GM19035 (cell line): ENCODE measurements at regions not wholly inside any gene's neighbourhood (a gene's known extent, or its start where the extent isn't known, plus 50 kb on each side); places are given as distances from the start of the nearest gene placed in this dataset.

Experiments used
- ATAC-seq: cut with Tn5 transposase; IDR thresholded peaks from one replicate; pipeline ENCODE4 v1.9.1; 2021; ENCODE audit not compliant: unreplicated experiment

GRCh38 chr2:51722311-51722710 is 690.4 kb upstream of the NRXN1 start:
- ATAC-seq: no peak

DNA sequence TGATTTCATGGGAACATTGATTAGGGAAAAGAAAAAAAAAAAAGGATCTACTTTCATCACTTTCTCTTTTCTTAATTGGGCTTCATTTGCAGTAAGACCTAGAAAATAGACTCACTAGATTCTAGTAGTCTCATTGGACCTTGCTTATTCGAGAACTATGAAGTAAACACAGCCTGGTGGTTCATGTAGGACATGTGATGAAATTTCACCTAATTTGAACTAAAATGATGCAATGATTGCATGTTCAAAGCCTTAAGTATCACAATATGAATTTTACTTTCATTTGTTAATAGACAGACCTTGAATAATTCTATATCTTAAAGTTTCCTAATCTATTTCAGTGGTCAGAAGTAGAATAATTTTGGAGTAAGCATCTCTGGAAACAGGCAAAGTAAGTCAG is 688.9 kb upstream of the NRXN1 start:
- no peak for ATAC-seq

GRCh38 chr2:51718881-51719280 is 686.9 kb upstream of the NRXN1 start:
- ATAC-seq: no peak

DNA sequence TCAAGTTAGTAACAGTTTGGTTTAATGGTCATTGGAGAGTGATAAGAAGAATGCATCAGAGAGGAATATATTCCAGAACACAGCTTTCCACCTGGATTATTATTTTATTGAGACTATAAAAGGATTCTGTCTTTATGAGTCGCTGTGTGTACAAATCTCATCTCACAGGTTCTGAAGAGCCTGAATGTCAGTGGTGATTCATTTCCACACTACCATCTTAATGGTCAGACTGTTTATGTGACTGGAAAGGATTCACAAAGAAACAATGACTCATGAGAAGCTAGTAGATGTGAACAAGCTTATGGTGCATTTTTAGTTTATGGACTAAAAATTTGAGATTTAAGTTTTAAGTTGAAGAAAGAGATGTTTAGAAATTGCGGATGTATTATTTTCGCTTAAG is 685.4 kb upstream of the NRXN1 start:
- ATAC-seq: no peak

DNA sequence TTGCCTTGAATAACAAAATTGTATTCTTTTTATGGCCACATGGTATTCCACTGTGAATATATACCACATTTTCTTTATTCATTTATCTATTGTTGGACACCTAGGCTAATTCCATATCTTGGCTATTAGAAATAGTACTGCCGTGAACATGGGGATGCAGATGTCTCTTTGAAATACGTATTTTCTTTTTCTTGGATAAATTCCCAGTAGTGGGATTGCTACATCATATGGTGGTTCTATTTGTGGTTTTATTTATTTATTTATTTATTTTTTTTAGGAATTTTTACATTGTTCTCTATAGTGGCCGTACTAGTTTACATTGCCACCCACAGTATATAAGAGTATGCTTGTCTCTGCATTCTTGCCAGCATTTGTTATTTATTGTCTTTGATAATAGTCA is 679.8 kb upstream of the NRXN1 start:
- no peak for ATAC-seq

DNA sequence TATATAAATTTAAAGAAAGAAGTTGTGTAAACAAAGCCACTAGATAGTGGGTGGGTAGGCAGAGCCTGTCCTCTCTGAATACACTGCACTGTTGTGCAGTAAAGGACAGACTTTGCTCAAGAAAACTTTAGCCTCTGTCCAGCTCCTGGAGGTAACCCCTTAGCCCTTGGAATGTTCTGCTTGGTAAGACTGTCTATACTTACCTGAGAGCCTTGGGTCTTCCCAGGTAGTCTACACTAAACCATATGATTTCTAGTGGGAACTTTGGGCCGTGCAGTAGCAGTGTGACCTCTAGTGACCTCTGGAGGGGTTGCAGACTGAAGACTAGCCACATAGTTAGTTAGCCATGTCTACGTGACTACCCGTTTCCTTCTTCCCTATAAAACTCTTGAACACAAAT is 678.3 kb upstream of the NRXN1 start:
- no peak for ATAC-seq

- ATAC-seq: no peak
Observed at GRCh38 chr2:51707625-51708024, 675.7 kb upstream of the NRXN1 start.

DNA sequence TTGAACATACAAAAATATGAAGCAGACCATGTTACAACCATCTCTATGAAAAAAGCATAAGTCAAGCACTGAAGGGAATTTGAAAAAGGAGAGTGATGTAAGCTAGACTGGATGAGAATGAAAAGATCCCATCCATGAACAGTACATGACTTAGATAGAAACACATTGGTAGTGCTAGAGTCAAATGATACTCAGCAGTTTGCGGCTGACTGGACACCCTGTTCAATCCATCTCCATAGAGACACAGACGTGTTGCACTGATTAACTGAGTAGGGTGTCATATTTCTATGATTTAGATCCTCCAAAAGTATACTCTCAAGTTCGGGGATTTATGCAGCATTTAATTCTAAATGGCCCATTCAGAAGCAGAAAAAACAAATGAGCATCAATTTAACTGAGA is 674.3 kb upstream of the NRXN1 start:
- no peak for ATAC-seq

DNA sequence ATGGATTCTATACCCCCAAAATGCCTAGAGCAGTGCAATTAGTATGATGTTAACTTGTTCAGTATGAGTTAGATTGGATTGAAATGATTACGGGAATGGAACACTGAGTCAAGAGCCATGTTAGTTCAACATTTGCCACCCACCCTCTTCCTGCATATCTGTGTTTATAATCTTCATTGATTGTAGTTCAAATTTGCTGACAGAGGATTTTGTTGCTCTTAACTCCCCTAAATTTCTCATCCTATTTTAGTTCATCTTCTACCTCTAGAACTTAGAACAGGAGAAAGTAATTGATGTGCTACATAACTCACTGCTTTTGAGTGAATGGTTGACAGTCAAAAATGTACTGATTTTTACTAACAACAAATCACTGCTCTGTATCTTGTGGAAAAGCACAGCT is 673.5 kb upstream of the NRXN1 start:
- ATAC-seq: no peak

DNA sequence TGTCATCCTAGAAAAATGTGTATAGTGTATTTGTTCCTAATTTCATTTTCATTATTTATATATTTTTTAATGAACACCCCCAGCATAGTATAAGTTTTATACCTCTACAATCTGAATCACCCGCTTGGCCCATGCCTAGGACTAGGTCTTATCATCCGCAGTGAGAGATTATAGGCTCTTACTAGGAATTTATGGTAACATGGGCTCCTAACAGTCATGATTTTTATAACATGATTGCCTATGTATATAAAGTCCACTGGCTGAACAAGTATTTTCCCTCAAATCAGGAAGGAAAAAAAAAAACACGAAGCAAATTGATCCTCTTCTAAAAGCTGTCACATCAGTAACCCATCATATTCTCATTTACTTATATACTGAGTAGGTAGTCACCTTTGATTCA is 666.1 kb upstream of the NRXN1 start:
- ATAC-seq: no peak

DNA sequence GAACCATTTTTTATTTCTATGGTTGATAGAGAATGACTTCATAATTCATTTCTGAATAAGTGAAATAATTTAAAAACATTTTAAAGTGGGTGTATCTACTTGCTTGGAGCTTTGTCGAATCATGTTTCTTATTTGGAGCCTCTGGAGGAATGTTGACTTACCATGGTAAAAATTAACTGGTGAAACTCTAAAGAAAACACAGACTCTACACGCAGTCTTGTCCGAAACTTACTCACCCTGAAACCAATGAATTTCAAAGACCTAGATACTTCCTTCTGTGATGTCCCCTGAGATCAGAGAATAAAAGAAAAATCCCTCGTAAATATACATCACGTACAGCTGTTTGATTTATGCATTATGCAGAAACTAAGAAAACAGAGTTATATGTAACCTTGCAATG is 665.2 kb upstream of the NRXN1 start:
- ATAC-seq: no peak

GRCh38 chr2:51695531-51695930 is 663.6 kb upstream of the NRXN1 start:
- no peak for ATAC-seq

DNA sequence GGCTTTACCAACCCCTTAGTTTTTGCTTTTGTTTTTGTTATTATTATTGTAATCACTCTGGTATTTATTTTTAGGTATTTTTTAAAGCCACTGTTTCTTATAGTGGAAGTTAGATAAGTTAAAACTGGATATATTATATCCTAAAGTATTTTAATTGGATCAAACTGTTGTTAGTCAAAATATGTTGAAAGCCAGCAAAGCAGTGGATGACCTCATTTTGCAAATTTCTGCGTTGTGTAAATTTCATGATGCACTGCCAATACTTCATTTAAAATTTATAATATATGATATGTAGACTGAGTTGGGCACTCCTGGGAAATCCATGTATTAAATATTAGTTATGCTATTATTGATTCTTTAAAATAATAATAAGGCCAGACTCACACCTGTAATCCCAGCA is 661.7 kb upstream of the NRXN1 start:
- ATAC-seq: no peak

- ATAC-seq: no peak
Observed at GRCh38 chr2:51681854-51682253, 649.9 kb upstream of the NRXN1 start.

DNA sequence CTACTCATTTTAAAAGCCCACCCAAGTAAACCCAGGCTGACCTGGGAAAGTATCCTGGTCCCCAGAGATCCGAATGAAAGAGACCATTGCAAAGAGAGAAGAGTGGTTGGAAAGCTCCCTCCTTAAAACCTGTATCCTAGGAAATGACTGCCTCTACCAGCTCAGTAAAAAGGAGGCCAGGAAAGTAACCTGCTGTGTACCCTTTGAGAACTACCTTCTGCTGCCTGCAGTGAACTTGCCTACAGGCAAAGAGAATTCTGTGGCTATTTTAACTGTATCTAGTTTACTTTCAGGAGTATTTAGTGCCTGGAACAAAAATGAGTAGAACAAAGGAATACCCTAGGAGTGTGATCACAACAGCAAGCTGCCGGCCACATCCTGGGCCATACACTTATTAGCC is 641.7 kb upstream of the NRXN1 start:
- no peak for ATAC-seq

DNA sequence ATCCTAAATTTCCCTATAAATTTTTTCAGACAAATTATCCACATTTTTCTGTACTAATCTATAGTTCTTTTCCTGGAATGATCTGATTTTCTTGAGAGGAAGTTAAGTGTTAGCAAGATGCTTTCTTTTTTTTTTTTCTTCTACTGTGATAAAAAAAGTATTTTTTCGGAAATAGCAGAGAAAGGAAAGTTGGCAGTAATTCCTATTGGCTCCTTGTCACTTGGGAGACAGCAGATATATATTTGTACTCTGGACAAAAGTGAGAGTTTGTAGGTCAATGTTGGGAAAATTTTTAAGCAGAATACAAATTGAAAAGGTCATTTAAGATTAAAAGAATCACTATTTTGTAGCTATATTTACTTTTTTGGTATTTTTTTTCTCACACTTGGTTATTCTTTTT is 635.7 kb upstream of the NRXN1 start:
- no peak for ATAC-seq

DNA sequence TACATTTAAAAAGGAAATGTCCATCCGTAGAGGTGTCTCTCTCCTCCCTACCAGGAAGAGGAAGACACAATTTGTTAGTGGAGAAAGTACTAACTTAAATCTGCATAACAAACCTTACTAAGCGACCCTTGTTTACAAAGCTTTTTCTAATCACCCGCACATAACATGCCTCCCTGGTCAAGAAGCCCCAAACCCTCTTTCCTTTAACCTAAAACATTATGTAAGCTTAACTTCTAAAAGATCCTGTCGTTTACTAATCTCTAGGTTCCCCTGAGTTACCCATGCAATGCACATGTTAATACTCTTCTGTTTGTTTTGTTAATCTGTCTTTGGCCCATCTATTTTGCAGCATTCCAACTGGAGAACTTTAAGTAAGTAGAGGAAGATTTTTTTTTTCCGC is 630.3 kb upstream of the NRXN1 start:
- ATAC-seq: no peak

GRCh38 chr2:51657849-51658248 is 625.9 kb upstream of the NRXN1 start:
- ATAC-seq: no peak

DNA sequence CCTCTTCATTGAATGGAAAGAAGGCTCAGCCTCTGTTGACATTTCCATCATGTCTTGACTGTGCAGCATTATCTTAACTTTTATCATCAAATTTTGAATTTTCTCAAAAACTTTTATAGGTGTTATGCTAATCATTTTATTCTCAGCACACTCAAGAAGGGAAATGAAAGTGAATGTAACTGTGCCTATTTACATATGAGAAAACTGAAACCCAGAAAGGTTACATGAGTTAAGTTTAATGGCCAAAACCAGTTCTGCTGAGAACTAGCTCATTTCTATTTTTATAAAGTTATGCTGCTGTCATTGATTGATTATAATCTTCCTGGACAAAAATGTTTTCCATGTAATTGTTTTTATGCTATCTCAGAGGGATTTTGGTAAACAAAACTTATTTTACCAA is 618.8 kb upstream of the NRXN1 start:
- no peak for ATAC-seq

GRCh38 chr2:51649366-51649765 is 617.4 kb upstream of the NRXN1 start:
- ATAC-seq: no peak

DNA sequence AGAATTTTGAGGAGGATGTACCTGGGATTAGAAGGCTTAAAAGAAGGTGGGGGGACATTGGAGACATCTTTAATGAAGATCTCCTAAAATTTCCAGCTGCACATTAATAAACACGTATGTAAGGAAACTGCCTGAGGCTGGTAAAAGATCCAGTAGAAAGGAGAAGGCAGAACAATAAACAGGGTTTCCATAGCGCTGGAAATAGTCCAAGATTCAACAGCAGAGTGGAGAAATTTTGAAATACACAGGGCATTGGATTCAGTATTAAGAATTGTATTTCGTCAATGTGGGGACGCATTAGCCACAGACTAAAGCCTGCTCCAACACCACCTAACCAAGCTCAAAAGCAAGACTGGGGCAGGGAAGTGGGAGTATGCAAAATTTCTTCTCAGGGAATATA is 606.9 kb upstream of the NRXN1 start:
- ATAC-seq: no peak

- ATAC-seq: no peak
Observed at GRCh38 chr2:51633073-51633472, 601.1 kb upstream of the NRXN1 start.

DNA sequence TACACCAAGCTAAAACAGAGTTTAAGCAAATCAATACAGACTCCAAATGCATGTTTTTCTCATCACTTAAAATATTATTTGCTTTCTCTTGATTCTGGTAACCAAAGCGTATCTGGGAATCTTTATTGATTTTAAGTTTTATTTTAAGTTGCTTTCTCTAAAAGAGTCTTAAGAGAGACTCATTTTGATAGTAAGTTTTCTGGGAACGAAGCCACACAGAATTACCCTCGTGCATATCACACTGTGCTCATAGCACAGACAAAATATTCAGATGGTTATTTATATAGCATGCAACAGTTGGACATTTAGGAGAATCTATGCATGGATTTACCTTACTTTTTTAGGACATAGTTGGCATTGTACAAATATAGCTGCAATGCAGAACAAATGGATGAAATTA is 597.5 kb upstream of the NRXN1 start:
- no peak for ATAC-seq

GRCh38 chr2:51628917-51629316 is 597.0 kb upstream of the NRXN1 start:
- no peak for ATAC-seq
